Stimulated activated CD8-positive, alpha-beta memory T cell treated with anti-CD3 and anti-CD28 coated beads, Interleukin-12 subunit alpha, Interleukin-12 subunit beta, amount 100 ng/mL, for 24 hours (primary cell): ENCODE measurements at regions not wholly inside any gene's neighbourhood (a gene's known extent, or its start where the extent isn't known, plus 50 kb on each side); places are given as distances from the start of the nearest gene placed in this dataset.

Source experiments
- DNase-seq: peaks from one replicate; pipeline ENCODE4 v3.0.0-alpha.2; 2020; ENCODE audit errors: extremely low read depth

- no peak for DNase-seq
Observed at GRCh38 chr6:109295109-109295773, 87.0 kb downstream of the CD164 start.

DNA sequence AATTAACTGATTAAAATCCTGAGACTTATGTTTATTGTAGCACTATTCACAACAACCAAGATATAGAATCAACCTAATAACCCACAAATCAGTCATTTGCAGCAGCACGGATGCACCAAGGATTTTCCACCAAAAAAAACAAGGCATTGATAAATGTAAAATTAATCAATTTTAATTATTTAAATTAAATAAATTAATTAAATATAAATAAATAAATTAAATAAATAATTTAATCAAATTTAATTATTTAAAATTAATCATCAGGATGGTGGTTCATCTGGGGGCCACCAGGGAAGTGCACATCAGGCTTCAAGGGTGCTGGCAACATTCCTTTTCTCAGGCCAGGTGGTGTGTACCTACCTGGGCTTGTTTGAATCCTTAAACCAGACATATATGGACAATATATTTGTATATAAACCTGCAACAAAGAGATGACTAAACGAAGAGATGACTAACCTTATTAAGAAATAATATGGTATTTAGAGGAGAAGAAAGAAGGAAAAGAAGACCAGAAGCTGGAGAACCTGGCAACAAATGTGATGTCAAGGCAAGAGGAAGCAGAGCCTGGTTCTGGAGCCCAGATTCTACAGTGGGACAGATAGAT is 89.2 kb downstream of the CD164 start:
- DNase-seq: no peak

GRCh38 chr6:109292420-109292819 is 89.8 kb downstream of the CD164 start:
- no peak for DNase-seq

GRCh38 chr6:109291902-109292301 is 90.4 kb downstream of the CD164 start:
- DNase-seq: no peak

- no peak for DNase-seq
Observed at GRCh38 chr6:109290143-109290931, 91.9 kb downstream of the CD164 start.

DNA sequence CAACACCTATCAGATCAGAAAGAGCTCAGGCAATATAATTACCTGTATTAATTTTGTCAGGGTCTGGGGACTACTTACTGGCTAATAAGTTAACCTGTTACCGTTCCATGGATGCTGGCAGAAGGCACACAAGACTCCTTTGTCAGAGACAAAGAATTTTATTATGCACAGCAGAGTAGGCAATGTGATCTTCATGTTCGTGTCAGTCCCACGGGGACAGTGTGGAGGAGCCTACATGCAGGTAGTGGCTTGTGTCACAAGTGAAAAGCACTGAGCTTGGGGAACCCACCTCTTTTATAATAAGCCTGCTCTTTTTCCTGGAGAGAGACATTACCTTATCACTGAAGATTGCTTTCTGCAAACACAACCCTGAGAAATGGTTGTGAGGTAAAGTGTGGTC is 96.9 kb downstream of the CD164 start:
- no peak for DNase-seq

- DNase-seq: no peak
Observed at GRCh38 chr6:109284675-109285074, 97.6 kb downstream of the CD164 start.

GRCh38 chr6:109282756-109283155 is 99.5 kb downstream of the CD164 start:
- DNase-seq: no peak

- DNase-seq: no peak
Observed at GRCh38 chr6:109279628-109280027, 102.6 kb downstream of the CD164 start.

GRCh38 chr6:109271622-109272021 is 110.6 kb downstream of the CD164 start:
- DNase-seq: no peak

- DNase-seq: no peak
Observed at GRCh38 chr6:109269953-109270517, 112.2 kb downstream of the CD164 start.

GRCh38 chr6:109269057-109269456 is 113.2 kb downstream of the CD164 start:
- DNase-seq: no peak

DNA sequence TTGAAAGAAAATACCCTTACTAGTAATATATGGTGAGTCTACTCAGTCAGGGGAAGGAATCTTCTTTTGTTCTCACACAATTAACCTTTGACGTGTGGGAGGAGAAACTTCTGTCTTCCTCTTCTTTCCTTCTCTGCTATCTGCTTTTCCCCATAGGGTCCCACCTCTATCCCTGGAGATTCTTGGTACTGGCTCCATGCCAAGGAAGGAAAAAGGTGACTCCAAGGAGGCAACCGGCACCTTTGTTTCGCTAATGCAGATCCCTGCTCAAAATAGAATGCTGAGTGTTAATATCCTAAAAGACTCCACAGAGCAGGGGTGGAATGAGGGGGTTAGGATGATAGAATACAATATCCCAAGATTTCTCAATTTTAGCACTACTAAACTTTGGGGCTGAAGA is 116.7 kb downstream of the CD164 start:
- DNase-seq: no peak

DNA sequence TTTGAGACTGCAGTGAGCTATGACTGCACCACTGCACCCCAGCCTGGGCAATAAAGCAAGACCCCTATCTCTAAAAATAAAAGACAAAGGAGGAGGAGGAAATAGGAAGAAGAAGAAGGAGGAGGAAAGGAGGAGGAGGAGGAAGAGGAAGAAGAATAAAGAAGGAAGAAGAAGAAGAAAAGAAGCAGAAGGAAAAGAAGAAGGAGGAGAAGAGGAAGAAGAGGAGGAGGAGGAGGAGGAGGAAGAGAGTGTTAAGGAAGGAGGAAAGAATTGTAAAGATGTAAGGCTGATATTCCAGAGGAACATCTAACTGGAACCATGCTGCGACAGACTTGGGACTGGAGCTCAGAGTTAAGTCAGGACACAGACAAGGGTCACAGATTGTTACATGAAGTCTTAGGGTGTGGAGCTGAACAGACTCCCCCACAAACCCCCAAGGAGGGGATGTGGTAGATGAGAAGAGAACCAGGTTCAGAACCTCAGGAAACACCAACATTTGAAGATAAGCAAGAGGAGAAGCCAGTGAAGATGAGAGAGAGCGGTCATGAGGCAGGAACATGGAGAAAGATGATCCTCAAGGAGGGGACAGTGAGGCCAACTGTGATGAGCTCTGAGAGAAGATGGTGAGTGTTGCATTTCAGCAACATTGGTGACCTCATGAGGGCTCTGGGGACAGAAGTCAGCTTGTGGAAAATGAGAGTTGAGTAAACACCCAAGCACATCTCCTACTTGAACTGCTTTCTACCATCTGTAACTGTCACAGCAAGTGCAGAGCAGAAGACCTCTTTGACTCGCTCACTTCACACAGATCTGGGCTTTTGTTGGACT is 118.2 kb downstream of the CD164 start:
- DNase-seq: no peak

GRCh38 chr6:109262261-109262660 is 120.0 kb downstream of the CD164 start:
- DNase-seq: no peak

GRCh38 chr6:109261811-109262210 is 120.5 kb downstream of the CD164 start:
- no peak for DNase-seq

DNA sequence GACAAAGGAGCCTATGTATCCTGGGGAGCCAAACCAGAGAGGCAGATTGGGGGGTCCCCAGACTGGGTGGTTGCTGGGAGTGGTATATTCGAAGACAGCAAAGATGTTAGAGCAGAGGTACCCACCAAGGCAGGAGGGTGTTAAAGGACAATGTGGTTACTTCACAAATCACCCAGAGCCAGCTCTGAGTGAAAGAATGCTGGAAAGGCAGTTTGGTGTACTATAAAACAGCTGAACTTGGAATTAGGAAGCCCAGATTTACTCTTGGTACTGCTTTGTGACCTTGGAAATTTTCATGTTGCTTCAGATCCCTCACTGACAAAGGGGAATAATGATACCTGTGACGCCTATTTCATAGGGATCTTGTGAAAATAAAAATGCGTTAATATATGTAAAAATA is 121.6 kb downstream of the CD164 start:
- DNase-seq: no peak

DNA sequence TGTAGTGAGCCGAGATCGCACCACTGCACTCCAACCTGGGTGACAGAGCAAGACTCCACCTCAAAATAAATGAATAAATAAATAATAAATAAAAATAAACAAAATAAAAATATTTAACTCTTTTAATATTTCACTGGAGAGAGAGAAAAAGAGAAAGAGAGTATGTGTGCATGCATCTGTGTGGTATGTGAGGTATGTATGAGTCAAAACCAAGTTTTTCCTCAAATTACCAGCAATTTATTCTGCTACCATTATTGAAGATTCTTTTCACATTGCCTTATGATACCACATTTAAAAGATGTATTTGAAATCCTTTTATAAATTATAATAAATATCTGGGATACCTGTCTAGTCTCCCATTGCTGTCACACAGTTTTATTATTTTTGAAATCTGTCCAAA is 122.1 kb downstream of the CD164 start:
- DNase-seq: no peak

GRCh38 chr6:109258129-109258528 is 124.1 kb downstream of the CD164 start:
- no peak for DNase-seq

DNA sequence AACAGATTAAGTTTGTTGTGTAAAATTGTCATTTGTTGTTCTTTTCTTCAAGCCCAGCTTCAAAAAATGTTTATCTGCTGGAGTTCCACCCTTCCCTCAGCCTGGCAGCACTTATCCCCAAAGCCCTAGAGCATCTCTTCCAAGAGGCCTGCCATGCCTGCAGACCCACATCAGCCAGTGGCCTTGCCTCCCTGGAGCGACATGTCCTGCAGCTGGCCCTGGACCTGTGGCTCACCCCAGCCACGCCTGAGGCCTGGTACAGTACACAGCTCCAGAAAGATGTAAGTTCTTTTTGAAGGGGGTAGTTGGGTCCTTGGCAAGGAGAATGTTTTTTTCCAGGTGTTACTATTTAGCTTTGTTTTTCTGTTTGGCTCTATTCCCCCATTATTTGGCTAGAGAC is 124.8 kb downstream of the CD164 start:
- DNase-seq: no peak

DNA sequence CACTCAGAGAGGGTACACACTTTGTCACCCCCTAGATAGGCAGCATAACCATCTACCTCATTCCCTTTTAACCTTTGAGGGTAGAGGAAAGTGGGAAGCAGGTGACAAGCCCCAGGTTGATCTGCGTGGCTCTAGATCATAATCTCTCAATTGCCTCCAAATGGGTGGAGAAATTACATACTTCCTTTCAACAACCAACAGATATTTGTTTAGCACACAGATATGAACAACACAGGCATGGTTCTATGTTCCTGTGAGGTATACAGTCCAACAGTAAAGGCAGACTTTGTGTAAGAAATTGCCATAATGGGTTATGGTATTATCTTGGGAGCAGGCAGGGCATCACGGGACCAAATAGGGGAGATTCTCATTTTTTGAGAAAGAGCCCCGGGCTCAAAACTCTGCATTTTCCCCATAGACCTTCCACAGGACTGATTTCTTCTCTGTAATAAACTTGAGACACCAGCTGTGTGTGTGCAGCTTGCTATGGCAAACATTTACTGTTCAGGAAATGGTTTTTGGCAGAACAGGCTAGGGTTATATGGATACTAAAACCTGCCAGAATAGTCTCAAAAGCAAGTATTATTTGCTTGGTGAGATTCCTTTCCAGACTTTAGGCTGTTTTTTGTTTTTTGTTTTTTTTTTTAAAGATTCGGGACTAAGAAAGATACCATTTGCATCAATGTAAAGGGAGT is 126.2 kb downstream of the CD164 start:
- no peak for DNase-seq
